ENCODE measurements at regions not wholly inside any gene's neighbourhood (a gene's known extent, or its start where the extent isn't known, plus 50 kb on each side); places are given as distances from the start of the nearest gene placed in this dataset.

GRCh38 chrX:148146121-148146520, 165.0 kb downstream of the FMR1NB start:
- no peak overlapping the region for H3K27ac ChIP-seq
- no peak for TF ChIP-seq CTCF (conservative IDR thresholded peaks at IDR 0.05)

- no peak overlapping the region for H3K27ac ChIP-seq
- no peak for TF ChIP-seq CTCF (conservative IDR thresholded peaks at IDR 0.05)
These were observed 175.8 kb downstream of the FMR1NB start for GRCh38 chrX:148156986-148157385.

GRCh38 chrX:148159796-148160195, 178.7 kb downstream of the FMR1NB start:
- no peak for TF ChIP-seq CTCF (conservative IDR thresholded peaks at IDR 0.05)
- no peak overlapping the region for H3K27ac ChIP-seq

GRCh38 chrX:148161701-148162100, 180.6 kb downstream of the FMR1NB start:
- H3K27ac ChIP-seq = no peak overlapping the region
- no peak for TF ChIP-seq CTCF (conservative IDR thresholded peaks at IDR 0.05)

- no peak overlapping the region for H3K27ac ChIP-seq
- no peak for TF ChIP-seq CTCF (conservative IDR thresholded peaks at IDR 0.05)
These were observed 204.5 kb downstream of the FMR1NB start for GRCh38 chrX:148185631-148186030.

- TF ChIP-seq CTCF (conservative IDR thresholded peaks at IDR 0.05) = no peak
- no peak overlapping the region for H3K27ac ChIP-seq
These were observed 211.4 kb downstream of the FMR1NB start for GRCh38 chrX:148192547-148192946.

GRCh38 chrX:148193759-148194158, 212.6 kb downstream of the FMR1NB start:
- TF ChIP-seq CTCF (conservative IDR thresholded peaks at IDR 0.05) = no peak
- no peak overlapping the region for H3K27ac ChIP-seq

- H3K27ac ChIP-seq = no peak overlapping the region
- no peak for TF ChIP-seq CTCF (conservative IDR thresholded peaks at IDR 0.05)
These were observed 222.4 kb downstream of the FMR1NB start for GRCh38 chrX:148203531-148203930.

Measured in VCaP (cell line).